Raji (cell line): ENCODE measurements at regions not wholly inside any gene's neighbourhood (a gene's known extent, or its start where the extent isn't known, plus 50 kb on each side); places are given as distances from the start of the nearest gene placed in this dataset.
A peak's percentile ranks its signal among the peaks of the same experiment; 100 is the strongest.

Experiments
- POLR2A ChIP-seq: IDR thresholded peaks from 2 replicates; pipeline ENCODE4 v1.6.1; 2011; ENCODE audit warnings: low read depth, low read length, control low read depth; ENCODE audit not compliant: insufficient read depth

- peak; percentile 43; the same call in 1 of the 2 replicates for TF ChIP-seq POLR2A
These were observed 68.8 kb upstream of the SPDYE9 start for GRCh38 chr7:73154586-73155038.
